ENCODE measurements at regions not wholly inside any gene's neighbourhood (a gene's known extent, or its start where the extent isn't known, plus 50 kb on each side); places are given as distances from the start of the nearest gene placed in this dataset.

- DNase-seq (ENCODE audit: low read depth, low spot score): no peak
- POLR2A ChIA-PET: no interaction called here
- no TSS peak for BruUV-seq (replicated peaks)
- intact Hi-C loops (cut with micrococcal nuclease; ENCODE audit: unreplicated experiment) (no loop called here), in situ Hi-C loops (cut with HindIII; ENCODE audit: low pct_unique_long_range_greater_than_20kb, low sequenced_read_pairs) (no loop called here)
- no peak overlapping the region for H3K27ac ChIP-seq (ENCODE audit: low read length)
- H3K9me3 ChIP-seq (ENCODE audit: control insufficient read depth, insufficient read depth, low read depth, low read length): no peaks in the 10 kb centered on the region
- CTCF ChIA-PET: no interaction called here
- ATAC-seq: no peak
- no peak overlapping the region for H3K4me3 ChIP-seq (ENCODE audit: low read depth in 2 of 2, low read length in 2 of 2)
- H3K27me3 ChIP-seq (ENCODE audit: control insufficient read depth, insufficient read depth, low read length): no peaks in the 10 kb centered on the region
- H3K36me3 ChIP-seq (ENCODE audit: control insufficient read depth, insufficient read depth, low read length): no peaks in the 10 kb centered on the region
- H3K4me1 ChIP-seq (ENCODE audit: control insufficient read depth, insufficient read depth, low read length): no peaks in the 10 kb centered on the region
- no peak for TF ChIP-seq TCF7L2 (IDR thresholded peaks at IDR 0.05; ENCODE audit: low read depth, low read length)
- no peak for TF ChIP-seq POLR2AphosphoS5 (IDR thresholded peaks at IDR 0.05; ENCODE audit: low read depth, low read length)
- TF ChIP-seq, protein P1, sequence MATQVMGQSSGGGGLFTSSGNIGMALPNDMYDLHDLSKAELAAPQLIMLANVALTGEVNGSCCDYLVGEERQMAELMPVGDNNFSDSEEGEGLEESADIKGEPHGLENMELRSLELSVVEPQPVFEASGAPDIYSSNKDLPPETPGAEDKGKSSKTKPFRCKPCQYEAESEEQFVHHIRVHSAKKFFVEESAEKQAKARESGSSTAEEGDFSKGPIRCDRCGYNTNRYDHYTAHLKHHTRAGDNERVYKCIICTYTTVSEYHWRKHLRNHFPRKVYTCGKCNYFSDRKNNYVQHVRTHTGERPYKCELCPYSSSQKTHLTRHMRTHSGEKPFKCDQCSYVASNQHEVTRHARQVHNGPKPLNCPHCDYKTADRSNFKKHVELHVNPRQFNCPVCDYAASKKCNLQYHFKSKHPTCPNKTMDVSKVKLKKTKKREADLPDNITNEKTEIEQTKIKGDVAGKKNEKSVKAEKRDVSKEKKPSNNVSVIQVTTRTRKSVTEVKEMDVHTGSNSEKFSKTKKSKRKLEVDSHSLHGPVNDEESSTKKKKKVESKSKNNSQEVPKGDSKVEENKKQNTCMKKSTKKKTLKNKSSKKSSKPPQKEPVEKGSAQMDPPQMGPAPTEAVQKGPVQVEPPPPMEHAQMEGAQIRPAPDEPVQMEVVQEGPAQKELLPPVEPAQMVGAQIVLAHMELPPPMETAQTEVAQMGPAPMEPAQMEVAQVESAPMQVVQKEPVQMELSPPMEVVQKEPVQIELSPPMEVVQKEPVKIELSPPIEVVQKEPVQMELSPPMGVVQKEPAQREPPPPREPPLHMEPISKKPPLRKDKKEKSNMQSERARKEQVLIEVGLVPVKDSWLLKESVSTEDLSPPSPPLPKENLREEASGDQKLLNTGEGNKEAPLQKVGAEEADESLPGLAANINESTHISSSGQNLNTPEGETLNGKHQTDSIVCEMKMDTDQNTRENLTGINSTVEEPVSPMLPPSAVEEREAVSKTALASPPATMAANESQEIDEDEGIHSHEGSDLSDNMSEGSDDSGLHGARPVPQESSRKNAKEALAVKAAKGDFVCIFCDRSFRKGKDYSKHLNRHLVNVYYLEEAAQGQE (IDR thresholded peaks at IDR 0.05; ENCODE audit: insufficient read depth in 1 of 2, low read depth in 2 of 2, low read length in 1 of 2): no peak
- no peak for TF ChIP-seq CTCF (IDR thresholded peaks at IDR 0.05)
- TF ChIP-seq SIN3A (IDR thresholded peaks at IDR 0.05; ENCODE audit: borderline replicate concordance, insufficient read depth, low read depth, low read length): no peak
Observed at GRCh38 chr16:55225972-55226542, 97.9 kb upstream of the IRX6 start.

GRCh38 chr16:55232822-55233221 is 91.2 kb upstream of the IRX6 start:
- DNase-seq (ENCODE audit: low read depth, low spot score) (no peak), ATAC-seq (no peak)
- in situ Hi-C loops (cut with HindIII; ENCODE audit: low pct_unique_long_range_greater_than_20kb, low sequenced_read_pairs): no loop called here
- Histone ChIP-seq H3K9me3 (ENCODE audit: control insufficient read depth, insufficient read depth, low read depth, low read length) (no peaks in the 10 kb centered on the region), H3K4me3 (ENCODE audit: low read depth in 2 of 2, low read length in 2 of 2) (no peak overlapping the region), H3K27me3 (ENCODE audit: control insufficient read depth, insufficient read depth, low read length) (no peaks in the 10 kb centered on the region), H3K27ac (ENCODE audit: low read length) (no peak overlapping the region), H3K4me1 (ENCODE audit: control insufficient read depth, insufficient read depth, low read length) (no peaks in the 10 kb centered on the region), H3K36me3 (ENCODE audit: control insufficient read depth, insufficient read depth, low read length) (no peaks in the 10 kb centered on the region)
- no TSS peak for BruUV-seq (replicated peaks)
- TF ChIP-seq CTCF (IDR thresholded peaks at IDR 0.05): no peak
- no peak for TF ChIP-seq SIN3A (IDR thresholded peaks at IDR 0.05; ENCODE audit: borderline replicate concordance, insufficient read depth, low read depth, low read length)
- no peak for TF ChIP-seq POLR2AphosphoS5 (IDR thresholded peaks at IDR 0.05; ENCODE audit: low read depth, low read length)
- TF ChIP-seq, protein P1 (IDR thresholded peaks at IDR 0.05; ENCODE audit: insufficient read depth in 1 of 2, low read depth in 2 of 2, low read length in 1 of 2): no peak
- TF ChIP-seq TCF7L2 (IDR thresholded peaks at IDR 0.05; ENCODE audit: low read depth, low read length): no peak
- CTCF ChIA-PET: no interaction called here
- intact Hi-C loops (cut with micrococcal nuclease; ENCODE audit: unreplicated experiment): no loop called here
- POLR2A ChIA-PET: no interaction called here

All from Panc1 (cell line).